ENCODE measurements at regions not wholly inside any gene's neighbourhood (a gene's known extent, or its start where the extent isn't known, plus 50 kb on each side); places are given as distances from the start of the nearest gene placed in this dataset.

DNA sequence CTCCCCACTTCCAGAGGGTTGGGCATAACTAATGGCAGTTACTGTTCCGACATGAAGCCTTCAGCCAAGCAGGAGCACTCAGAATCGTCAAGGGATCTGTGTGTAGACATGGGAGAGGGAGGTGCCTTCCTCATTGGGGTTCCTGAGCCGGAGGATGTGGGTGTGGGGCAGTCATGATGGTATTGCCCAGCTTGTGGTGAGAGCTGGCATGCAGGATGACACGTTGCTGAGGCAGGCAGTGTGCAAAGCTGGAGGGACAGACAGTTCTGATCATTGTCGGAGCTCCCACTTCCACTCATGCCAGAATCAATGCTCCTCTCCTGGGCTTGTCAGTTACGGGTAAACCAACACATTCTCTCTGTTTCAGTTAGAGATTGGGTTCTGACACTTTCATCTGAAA is 83.9 kb upstream of the TSC22D1 start:
- WGBS: 84% methylated on average over 6 of the region's 6 CpGs

More for the DNA sequence above, 83.9 kb upstream of the TSC22D1 start:
- H3K9ac ChIP-seq (ENCODE audit: low read depth in 1 of 2, low read length in 2 of 2): no peak overlapping the region
- H3K27ac ChIP-seq (ENCODE audit: low read depth in 1 of 2, low read length in 2 of 2): no peak overlapping the region
- no peaks in the 10 kb centered on the region for H3K4me1 ChIP-seq (ENCODE audit: control insufficient read depth in 4 of 4, insufficient read depth in 4 of 4, low read length in 3 of 4)
- H3K9me3 ChIP-seq (ENCODE audit: control insufficient read depth in 4 of 4, low read length in 3 of 4): no peaks in the 10 kb centered on the region
- no peak overlapping the region for H3K4me3 ChIP-seq (ENCODE audit: low read depth in 1 of 3, low read length in 3 of 3)
- no peak for DNase-seq (ENCODE audit: low spot score)
- TF ChIP-seq FOXA1 (IDR thresholded peaks at IDR 0.05) (no peak), YY1 (IDR thresholded peaks at IDR 0.05) (no peak), SP1 (IDR thresholded peaks at IDR 0.05) (no peak), CTCF (IDR thresholded peaks at IDR 0.05; ENCODE audit: low read depth, low read length, missing input control) (no peak), FOXA2 (IDR thresholded peaks at IDR 0.05) (no peak), TAF1 (conservative IDR thresholded peaks at IDR 0.05) (no peak), HNF4G (IDR thresholded peaks at IDR 0.05) (no peak), NR2F2 (IDR thresholded peaks at IDR 0.05) (no peak), GABPA (IDR thresholded peaks at IDR 0.05 in 1 of 2, conservative IDR thresholded peaks at IDR 0.05 in 1 of 2) (no peak), RXRA (IDR thresholded peaks at IDR 0.05) (no peak), EGR1 (IDR thresholded peaks at IDR 0.05; ENCODE audit: low read depth in 2 of 2) (no peak), RAD21 (IDR thresholded peaks at IDR 0.05) (no peak), HNF4A (conservative IDR thresholded peaks at IDR 0.05) (no peak), JUND (IDR thresholded peaks at IDR 0.05) (no peak)
- TF ChIP-seq, protein P1, sequence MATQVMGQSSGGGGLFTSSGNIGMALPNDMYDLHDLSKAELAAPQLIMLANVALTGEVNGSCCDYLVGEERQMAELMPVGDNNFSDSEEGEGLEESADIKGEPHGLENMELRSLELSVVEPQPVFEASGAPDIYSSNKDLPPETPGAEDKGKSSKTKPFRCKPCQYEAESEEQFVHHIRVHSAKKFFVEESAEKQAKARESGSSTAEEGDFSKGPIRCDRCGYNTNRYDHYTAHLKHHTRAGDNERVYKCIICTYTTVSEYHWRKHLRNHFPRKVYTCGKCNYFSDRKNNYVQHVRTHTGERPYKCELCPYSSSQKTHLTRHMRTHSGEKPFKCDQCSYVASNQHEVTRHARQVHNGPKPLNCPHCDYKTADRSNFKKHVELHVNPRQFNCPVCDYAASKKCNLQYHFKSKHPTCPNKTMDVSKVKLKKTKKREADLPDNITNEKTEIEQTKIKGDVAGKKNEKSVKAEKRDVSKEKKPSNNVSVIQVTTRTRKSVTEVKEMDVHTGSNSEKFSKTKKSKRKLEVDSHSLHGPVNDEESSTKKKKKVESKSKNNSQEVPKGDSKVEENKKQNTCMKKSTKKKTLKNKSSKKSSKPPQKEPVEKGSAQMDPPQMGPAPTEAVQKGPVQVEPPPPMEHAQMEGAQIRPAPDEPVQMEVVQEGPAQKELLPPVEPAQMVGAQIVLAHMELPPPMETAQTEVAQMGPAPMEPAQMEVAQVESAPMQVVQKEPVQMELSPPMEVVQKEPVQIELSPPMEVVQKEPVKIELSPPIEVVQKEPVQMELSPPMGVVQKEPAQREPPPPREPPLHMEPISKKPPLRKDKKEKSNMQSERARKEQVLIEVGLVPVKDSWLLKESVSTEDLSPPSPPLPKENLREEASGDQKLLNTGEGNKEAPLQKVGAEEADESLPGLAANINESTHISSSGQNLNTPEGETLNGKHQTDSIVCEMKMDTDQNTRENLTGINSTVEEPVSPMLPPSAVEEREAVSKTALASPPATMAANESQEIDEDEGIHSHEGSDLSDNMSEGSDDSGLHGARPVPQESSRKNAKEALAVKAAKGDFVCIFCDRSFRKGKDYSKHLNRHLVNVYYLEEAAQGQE (IDR thresholded peaks at IDR 0.05): no peak
- TF ChIP-seq, protein P2, sequence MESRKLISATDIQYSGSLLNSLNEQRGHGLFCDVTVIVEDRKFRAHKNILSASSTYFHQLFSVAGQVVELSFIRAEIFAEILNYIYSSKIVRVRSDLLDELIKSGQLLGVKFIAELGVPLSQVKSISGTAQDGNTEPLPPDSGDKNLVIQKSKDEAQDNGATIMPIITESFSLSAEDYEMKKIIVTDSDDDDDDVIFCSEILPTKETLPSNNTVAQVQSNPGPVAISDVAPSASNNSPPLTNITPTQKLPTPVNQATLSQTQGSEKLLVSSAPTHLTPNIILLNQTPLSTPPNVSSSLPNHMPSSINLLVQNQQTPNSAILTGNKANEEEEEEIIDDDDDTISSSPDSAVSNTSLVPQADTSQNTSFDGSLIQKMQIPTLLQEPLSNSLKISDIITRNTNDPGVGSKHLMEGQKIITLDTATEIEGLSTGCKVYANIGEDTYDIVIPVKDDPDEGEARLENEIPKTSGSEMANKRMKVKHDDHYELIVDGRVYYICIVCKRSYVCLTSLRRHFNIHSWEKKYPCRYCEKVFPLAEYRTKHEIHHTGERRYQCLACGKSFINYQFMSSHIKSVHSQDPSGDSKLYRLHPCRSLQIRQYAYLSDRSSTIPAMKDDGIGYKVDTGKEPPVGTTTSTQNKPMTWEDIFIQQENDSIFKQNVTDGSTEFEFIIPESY (IDR thresholded peaks at IDR 0.05): no peak
- TF ChIP-seq, protein P3, sequence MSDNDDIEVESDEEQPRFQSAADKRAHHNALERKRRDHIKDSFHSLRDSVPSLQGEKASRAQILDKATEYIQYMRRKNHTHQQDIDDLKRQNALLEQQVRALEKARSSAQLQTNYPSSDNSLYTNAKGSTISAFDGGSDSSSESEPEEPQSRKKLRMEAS (IDR thresholded peaks at IDR 0.05): no peak
- TF ChIP-seq, protein P4, sequence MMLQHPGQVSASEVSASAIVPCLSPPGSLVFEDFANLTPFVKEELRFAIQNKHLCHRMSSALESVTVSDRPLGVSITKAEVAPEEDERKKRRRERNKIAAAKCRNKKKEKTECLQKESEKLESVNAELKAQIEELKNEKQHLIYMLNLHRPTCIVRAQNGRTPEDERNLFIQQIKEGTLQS (IDR thresholded peaks at IDR 0.05): no peak
- H3K27me3 ChIP-seq (ENCODE audit: control insufficient read depth in 4 of 4, insufficient read depth in 4 of 4, low read length in 3 of 4): peaks cover 0 to 3% (median 1%) of the 10 kb centered on the region in 4 donors
- no peaks in the 10 kb centered on the region for H3K36me3 ChIP-seq (ENCODE audit: control insufficient read depth in 4 of 4, insufficient read depth in 3 of 4, low read depth in 1 of 4, low read length in 3 of 4)

Measured in liver (tissue), 8 donors.